ENCODE measurements at regions not wholly inside any gene's neighbourhood (a gene's known extent, or its start where the extent isn't known, plus 50 kb on each side); places are given as distances from the start of the nearest gene placed in this dataset.

GRCh38 chr3:117936159-117936558 lies 1098.5 kb downstream of the IGSF11 start:
- TF ChIP-seq SP1 (IDR thresholded peaks at IDR 0.05), result no peak
- TF ChIP-seq BHLHE40 (IDR thresholded peaks at IDR 0.05; ENCODE audit: borderline replicate concordance), result no peak
- TF ChIP-seq FOXA1 (IDR thresholded peaks at IDR 0.05), result no peak
- no peak for TF ChIP-seq ELF4 (IDR thresholded peaks at IDR 0.05)
- TF ChIP-seq HDGF (IDR thresholded peaks at IDR 0.05; ENCODE audit: borderline replicate concordance), result no peak
- no peak for TF ChIP-seq TARDBP (IDR thresholded peaks at IDR 0.05)
- TF ChIP-seq FOXM1 (IDR thresholded peaks at IDR 0.05; ENCODE audit: borderline replicate concordance), result no peak
- no peak for TF ChIP-seq ARNT (IDR thresholded peaks at IDR 0.05)
- no peak for TF ChIP-seq NFRKB (IDR thresholded peaks at IDR 0.05)
- no peak for TF ChIP-seq PKNOX1 (IDR thresholded peaks at IDR 0.05)
